HG02571 (cell line): ENCODE measurements at regions not wholly inside any gene's neighbourhood (a gene's known extent, or its start where the extent isn't known, plus 50 kb on each side); places are given as distances from the start of the nearest gene placed in this dataset.
A peak's percentile ranks its signal among the peaks of the same experiment; 100 is the strongest.

Experiments
- ATAC-seq: cut with Tn5 transposase; IDR thresholded peaks from one replicate; pipeline ENCODE4 v1.9.1; 2021; ENCODE audit warnings: mild to moderate bottlenecking, moderate library complexity; ENCODE audit not compliant: unreplicated experiment

GRCh38 chr2:9738062-9738461 lies 105.2 kb upstream of the TAF1B start:
- no peak for ATAC-seq

- ATAC-seq = no peak
Measured at GRCh38 chr2:9738535-9739496, 104.5 kb upstream of the TAF1B start.

- no peak for ATAC-seq
Measured at GRCh38 chr2:9739531-9739964, 103.7 kb upstream of the TAF1B start.

- ATAC-seq = no peak
Measured at GRCh38 chr2:9740382-9741073, 102.7 kb upstream of the TAF1B start.

- no peak for ATAC-seq
Measured at GRCh38 chr2:9741110-9741509, 102.2 kb upstream of the TAF1B start.

- ATAC-seq = no peak
Measured at GRCh38 chr2:9742601-9743000, 100.7 kb upstream of the TAF1B start.

- ATAC-seq = no peak
Measured at GRCh38 chr2:9744256-9745004, 98.8 kb upstream of the TAF1B start.

GRCh38 chr2:9745153-9745899 lies 97.9 kb upstream of the TAF1B start:
- no peak for ATAC-seq

GRCh38 chr2:9747396-9747795 lies 95.9 kb upstream of the TAF1B start:
- no peak for ATAC-seq

GRCh38 chr2:9748577-9748976 lies 94.7 kb upstream of the TAF1B start:
- ATAC-seq = peak; percentile 38

GRCh38 chr2:9749546-9750223 lies 93.6 kb upstream of the TAF1B start:
- ATAC-seq = no peak

- no peak for ATAC-seq
Measured at GRCh38 chr2:9750224-9751215, 92.8 kb upstream of the TAF1B start.

GRCh38 chr2:9751831-9752230 lies 91.4 kb upstream of the TAF1B start:
- no peak for ATAC-seq

GRCh38 chr2:9752441-9753275 lies 90.6 kb upstream of the TAF1B start:
- ATAC-seq = peak; percentile 32

- peak; percentile 52 for ATAC-seq
Measured at GRCh38 chr2:9753276-9753600, 90.0 kb upstream of the TAF1B start.

- ATAC-seq = no peak
Measured at GRCh38 chr2:9753665-9754531, 89.4 kb upstream of the TAF1B start.

- no peak for ATAC-seq
Measured at GRCh38 chr2:9754532-9754887, 88.8 kb upstream of the TAF1B start.
